Muscle of arm (tissue), 1 donor: ENCODE measurements at regions not wholly inside any gene's neighbourhood (a gene's known extent, or its start where the extent isn't known, plus 50 kb on each side); places are given as distances from the start of the nearest gene placed in this dataset.
A peak's percentile ranks its signal among the peaks of the same experiment; 100 is the strongest.

Source experiments
- DNase-seq: peaks from one replicate; pipeline ENCODE4 v3.0.0-alpha.2; 2013

DNA sequence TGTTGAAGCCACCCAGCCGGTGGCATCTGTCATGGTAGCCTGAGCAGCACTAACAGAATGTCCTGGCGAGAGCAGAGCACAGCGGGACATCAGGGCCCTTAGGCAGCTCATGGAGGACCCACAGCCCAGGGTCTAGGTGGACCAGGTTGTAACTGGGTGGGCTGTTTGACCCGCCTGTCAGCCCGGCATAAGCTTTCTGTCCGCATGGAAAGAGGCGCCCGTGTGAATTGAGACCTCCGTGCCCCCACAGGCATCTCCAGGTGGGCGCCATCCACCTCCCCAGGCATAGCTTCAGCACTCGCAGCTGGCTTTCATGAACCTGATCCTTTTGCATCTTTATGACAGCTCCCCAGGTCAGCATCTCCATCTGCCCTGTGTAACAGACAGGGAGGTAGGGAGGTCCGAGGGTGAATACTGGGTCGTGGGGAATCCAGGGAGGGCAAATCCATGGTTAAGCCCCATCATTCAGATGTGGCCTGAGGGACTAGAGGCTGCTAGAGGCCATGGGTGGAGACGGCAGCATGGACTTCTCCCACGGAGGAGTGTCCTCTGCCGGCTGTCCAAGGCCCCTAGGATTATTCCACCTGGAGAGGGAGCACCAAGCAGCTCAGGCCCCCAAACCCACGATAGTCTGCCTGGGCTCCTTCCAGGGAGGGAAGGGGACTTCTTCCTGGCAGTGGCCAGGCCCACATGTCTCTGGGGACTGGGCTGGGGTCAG is 371.6 kb upstream of the MKI67 start:
- no peak for DNase-seq

DNA sequence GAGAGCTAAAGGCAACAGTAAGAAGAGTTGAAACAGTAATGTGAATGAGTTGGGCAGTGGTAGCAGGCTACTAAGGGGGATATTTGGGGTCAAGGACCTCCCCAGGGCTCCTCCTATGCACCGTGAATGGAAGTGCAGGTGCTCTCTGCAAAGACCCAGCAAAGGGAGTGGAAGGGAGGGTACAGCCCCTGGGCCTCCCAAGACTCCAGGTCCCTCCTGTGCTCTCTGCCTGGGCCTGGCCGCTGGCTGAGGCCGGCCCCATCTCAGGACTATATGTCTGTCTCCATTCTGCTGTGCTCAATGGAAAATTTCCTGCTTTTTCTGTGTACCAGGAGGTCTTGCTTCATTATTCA is 372.1 kb upstream of the MKI67 start:
- no peak for DNase-seq

GRCh38 chr10:128498746-128499145 is 372.5 kb upstream of the MKI67 start:
- DNase-seq: no peak

DNA sequence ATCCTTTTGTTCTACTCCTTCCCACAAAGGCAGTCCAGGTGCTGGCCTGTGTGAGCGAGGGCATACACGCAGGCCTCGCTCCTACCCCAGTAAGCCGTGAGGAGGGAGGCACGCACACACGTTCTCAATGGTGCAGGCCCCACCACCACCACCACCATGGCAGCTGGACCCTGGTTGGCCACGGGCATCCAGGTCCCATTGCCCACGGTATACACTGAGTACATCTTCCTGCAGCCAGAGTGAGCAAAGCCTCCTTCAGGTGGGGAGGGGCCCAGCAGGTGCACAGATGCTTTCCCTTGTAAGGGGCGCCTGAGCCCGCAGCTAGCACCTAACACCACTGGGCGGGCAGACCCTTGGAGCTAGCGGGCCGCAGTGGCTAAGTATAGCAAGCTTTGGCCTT is 373.3 kb upstream of the MKI67 start:
- DNase-seq: no peak

DNA sequence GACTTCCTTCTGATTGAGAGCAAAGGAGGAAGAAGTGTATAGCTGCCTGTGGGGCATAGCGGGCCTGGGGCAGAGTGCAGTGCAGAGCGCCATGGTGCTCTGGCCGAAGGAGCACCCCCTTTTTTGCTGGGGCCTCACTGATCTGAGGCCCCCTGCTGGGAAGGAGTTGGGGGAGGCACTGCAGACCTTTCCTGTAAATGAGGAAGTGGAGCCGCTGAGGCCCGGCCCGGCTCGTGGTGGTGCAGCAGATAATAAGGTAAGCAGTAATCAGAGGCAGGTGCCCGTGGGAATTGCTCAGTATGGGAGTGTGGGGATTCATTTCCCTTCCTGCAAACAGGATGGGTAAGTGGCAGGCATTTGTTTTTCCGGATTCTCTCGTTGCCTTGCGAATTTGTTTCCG is 373.7 kb upstream of the MKI67 start:
- no peak for DNase-seq

DNA sequence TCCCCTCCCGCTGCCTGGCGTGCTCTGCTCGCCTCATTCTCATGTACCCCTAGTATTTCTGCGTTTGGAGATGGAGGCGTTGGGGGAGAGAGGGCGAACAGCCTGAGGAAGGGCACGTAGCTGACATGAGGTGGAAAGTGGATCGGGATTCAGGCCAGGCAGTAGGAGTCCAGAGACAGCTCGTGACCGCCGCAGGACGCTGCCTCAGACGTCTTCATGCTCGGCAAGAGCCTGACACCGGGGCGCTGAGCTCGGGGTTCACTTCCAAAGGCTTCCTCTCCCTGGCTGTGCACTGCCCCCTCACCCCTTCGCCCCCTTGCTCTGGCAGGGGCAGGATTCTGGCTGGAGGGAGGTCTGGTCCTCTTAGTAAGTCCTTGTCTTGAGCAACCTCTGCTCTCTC is 374.4 kb upstream of the MKI67 start:
- DNase-seq: no peak

DNA sequence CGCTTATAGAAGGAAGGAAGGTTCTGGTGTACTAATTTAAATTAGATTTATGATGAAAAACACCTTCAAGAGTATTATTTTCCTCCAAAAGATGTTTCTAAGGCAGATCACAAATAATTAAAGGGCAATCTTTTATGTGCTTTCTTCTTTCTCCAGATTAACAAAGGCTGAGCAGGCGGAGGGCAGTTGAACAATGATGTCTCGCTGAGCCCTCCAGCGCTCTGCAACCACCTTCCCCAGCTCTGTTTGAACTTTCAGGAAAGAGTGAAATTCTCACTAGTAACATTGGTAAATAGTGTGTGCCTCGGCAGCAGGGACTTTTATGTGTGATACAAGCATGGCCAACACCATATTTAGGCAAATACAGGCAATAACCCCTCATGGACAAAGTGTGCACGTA is 379.1 kb upstream of the MKI67 start:
- no peak for DNase-seq

GRCh38 chr10:128506423-128506822 is 380.2 kb upstream of the MKI67 start:
- DNase-seq: no peak

- DNase-seq: no peak
These were observed 380.8 kb upstream of the MKI67 start for GRCh38 chr10:128507066-128507465.

DNA sequence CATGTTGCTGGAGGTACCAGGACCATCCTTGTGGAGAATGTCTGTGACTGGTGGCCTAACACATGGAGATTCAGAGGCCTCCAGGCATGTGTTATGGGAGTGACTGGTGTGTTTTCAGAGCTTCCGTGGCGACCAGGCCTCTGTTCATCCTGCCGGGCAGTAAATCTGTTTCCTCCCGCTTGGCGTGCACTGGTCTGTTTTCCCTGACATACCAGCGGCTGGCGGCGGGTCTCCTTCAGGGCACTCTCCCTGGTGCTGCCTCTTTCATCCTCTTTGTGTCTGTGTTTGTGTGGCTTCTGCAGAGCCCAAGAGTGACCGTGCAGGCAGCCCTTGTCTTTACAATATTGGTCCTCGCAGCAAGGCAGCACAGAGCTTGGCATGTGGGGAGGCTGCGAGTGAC is 385.1 kb upstream of the MKI67 start:
- no peak for DNase-seq

GRCh38 chr10:128512767-128513166 is 386.5 kb upstream of the MKI67 start:
- DNase-seq: no peak

- no peak for DNase-seq
These were observed 388.3 kb upstream of the MKI67 start for GRCh38 chr10:128514536-128514935.

DNA sequence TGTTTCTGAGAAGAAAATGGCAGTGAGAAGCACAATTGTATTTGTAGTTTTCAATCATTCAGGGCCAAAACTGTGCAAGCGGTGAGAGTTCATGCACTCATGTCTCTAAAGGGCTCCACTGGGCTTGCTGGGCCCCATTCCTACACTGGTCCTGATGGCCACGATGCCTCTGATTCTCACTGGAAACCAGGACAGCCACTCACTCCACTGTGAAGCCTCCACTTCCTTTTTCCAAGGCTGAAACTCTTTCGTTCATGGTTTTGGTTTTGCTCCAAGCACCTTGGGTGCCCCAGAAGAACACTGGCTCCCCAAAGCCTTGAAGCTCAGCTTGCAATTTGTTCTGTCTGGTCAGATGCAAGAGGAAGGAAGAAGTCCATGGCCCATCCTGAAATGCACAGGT is 390.0 kb upstream of the MKI67 start:
- no peak for DNase-seq

GRCh38 chr10:128517167-128517566 is 390.9 kb upstream of the MKI67 start:
- no peak for DNase-seq

DNA sequence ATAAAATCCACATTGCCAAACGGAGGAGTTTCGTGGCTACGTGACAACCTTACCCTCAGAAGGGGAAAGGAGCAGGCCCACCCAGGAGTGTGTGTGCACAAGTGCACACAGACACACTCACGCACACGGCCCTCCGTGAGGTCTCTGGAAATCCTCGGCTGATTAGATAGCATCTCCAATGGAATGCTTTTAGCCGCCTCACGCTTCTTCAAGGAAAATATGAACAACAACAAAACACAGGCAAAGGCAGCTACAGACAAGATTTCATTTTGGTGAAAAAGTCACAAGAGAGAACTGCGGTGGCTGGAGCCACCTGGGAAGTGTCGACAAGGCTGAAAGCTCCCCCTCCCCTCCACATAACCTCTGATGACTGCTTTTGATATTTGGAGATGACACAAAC is 391.8 kb upstream of the MKI67 start:
- DNase-seq: no peak

DNA sequence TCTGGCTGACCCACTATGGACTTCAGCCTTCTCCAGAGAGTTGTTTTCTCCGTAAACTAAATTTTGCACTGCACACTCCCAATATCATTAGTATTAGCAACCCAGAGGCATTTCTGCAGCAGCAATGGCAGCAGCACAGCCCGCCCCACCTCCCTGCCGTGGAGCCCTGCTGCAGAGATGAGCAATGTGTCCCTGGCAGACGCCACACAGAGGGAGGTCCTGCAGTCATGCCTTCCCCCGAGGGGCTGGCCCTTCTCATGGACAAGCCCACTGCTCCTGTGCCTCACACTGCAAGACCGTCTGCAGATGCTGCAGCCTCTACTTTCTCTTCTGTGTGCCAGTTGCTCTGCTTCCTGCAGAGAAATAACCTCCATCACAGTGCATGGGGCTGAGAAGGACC is 393.4 kb upstream of the MKI67 start:
- no peak for DNase-seq

DNA sequence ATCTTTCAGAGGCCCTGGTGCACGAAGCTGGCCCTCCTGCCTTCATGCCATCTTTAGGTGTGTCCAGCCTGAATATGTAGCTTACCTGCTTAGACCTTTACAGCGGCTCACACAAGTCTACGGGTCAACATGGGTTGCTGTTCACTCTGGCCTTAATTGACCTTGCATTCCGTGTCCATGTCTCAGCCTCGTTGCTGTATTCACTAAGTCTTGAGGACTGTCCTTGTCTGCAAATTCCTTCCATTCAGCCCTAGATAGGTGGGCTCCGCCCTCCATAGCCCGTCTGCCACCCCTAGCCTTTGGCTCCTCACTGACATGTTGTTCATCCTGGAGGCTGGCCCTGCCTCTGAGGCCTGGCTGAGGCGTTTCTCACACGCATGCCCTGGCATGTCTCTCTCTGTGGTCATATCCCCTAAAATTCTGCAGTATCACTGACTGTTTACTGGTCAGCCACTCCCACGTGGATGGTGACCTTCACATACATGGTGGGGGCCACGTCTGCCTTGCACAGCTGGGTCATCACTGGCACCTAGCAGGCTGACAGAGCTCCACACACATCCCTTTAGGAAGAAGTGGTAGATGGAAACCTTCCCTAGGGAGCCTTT is 394.1 kb upstream of the MKI67 start:
- no peak for DNase-seq

- DNase-seq: no peak
These were observed 396.5 kb upstream of the MKI67 start for GRCh38 chr10:128522551-128523308.

- DNase-seq: no peak
These were observed 399.2 kb upstream of the MKI67 start for GRCh38 chr10:128525444-128525843.

DNA sequence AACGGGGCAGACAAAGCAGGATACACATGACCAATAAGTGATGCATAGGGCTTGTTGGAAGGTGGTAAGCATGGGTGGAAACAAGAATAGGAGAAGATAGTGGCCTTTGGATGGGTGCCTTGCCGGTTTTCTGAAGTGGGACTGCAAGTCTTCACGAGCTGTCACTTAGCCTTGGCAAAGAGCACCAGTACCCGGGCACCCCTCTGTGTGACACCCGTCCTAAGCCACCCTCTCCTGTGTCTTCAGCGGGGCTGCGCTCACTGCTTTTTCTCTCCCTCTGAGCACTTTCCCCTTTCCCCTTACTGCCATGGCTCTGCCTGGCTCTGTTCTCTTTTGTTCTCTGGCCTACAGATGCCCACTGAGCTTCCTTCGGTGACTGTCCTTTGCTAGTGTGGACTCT is 399.7 kb upstream of the MKI67 start:
- DNase-seq: no peak

DNA sequence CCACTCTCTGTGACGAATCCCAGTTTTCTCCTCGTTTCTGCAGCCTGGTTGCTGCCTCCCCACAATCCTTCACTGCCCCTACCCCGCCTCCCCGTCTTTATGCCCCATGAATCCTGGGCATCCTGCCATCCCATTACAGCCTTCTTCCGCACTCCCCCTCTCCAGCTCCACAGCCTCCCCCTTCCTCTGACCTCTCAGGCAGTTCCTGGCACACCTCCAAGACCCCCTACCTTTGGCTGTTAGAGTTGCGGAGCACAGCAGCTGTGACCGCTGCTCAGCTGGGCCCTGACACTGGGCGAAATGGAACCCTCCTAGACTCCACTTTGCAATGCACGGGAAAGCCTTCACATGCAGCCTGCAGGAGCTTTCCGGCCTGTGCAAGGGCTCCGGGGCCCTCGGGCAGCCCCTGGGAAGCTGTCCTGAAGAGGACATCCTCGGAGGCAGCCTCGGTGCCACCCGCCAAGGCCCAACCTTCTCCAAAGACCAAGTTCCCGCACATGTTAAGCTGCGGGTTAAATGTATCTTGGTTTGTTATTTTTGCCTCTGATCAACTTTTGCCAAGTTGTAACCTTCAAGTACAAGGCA is 400.7 kb upstream of the MKI67 start:
- DNase-seq: peak; percentile 61

DNA sequence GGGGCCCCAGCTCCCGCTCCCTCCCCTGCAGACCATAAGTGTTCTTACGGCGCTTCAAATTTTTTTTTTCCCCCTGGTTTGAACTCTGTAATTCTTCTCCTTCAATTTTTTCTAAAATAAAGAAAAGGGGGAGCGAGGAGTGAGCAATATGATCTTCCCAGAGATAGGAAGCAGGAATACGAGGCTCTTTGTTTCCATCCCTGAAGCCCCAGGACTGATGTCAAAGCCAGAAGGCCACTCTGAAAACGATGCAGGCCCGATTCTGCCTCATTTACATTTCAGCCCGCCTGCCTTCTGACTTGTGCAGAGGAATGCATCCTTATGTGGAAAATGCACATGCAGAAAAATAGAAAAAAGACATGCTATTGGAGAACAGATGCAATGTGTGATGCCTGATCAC is 401.5 kb upstream of the MKI67 start:
- no peak for DNase-seq

DNA sequence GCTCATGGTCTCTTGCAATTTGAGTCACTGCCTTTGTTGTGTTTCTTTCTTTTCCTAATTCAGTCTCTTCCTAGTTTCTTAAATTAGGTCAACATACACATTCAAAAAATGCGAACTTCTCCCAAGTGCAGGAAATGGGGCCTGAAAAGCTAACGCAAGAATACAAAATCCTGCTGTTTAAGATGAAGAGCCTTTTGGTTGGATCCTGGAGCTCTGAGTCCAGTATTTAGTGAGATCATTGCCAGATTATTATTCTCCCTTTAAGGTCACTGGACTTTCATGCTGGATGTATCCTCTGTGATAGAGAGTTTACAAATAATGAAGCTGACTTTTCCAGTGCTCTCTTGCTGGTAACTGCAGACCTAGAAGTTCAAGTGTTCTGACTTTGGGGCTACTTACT is 401.9 kb upstream of the MKI67 start:
- DNase-seq: no peak
